Neural crest cell (in vitro differentiated cells): ENCODE measurements at regions not wholly inside any gene's neighbourhood (a gene's known extent, or its start where the extent isn't known, plus 50 kb on each side); places are given as distances from the start of the nearest gene placed in this dataset.
"Not testable (repeated sequence)": the region's sequence is repeated elsewhere in the genome, so short reads cannot be mapped to it uniquely, and the experiment has no call there.

Experiments
- DNase-seq: peaks from one replicate; pipeline ENCODE4 v3.0.0; 2021; ENCODE audit warnings: low read depth, mixed read lengths, low spot score
- H3K27ac Mint-ChIP-seq: one replicate; pipeline ENCODE4 v1.8.0; 2021; ENCODE audit warnings: mild to moderate bottlenecking, mixed read lengths; ENCODE audit not compliant: unreplicated experiment
- H3K27me3 Mint-ChIP-seq: 2 replicates; pipeline ENCODE4 v1.8.0; 2021; ENCODE audit warnings: low read depth, mild to moderate bottlenecking, mixed read lengths
- H3K36me3 Mint-ChIP-seq: 2 replicates; pipeline ENCODE4 v1.8.0; 2021; ENCODE audit warnings: low read depth, mild to moderate bottlenecking, mixed read lengths
- H3K4me1 Mint-ChIP-seq: 2 replicates; pipeline ENCODE4 v1.8.0; 2021; ENCODE audit warnings: mixed read lengths
- H3K4me3 Mint-ChIP-seq: one replicate; pipeline ENCODE4 v1.8.0; 2021; ENCODE audit warnings: mild to moderate bottlenecking, mixed read lengths
- H3K9me3 Mint-ChIP-seq: 2 replicates; pipeline ENCODE4 v1.8.0; 2021; ENCODE audit warnings: mixed read lengths
- CTCF ChIP-seq: fragments of 200-600 bp; sonication (generic); conservative IDR thresholded peaks from 2 replicates; pipeline ENCODE4 v1.5.0; 2021; ENCODE audit warnings: antibody characterized with exemption, mild to moderate bottlenecking

- Mint-ChIP-seq H3K4me1 (no peaks in the 10 kb centered on the region), H3K9me3 (no peaks in the 10 kb centered on the region), H3K4me3 (no peak overlapping the region), H3K36me3 (no peaks in the 10 kb centered on the region), H3K27me3 (no peaks in the 10 kb centered on the region), H3K27ac (no peak overlapping the region)
- no peak for DNase-seq
- no peak for TF ChIP-seq CTCF
Observed at GRCh38 chr20:46785958-46786357, 76.5 kb downstream of the SLC2A10 start.

GRCh38 chr20:46786566-46786965 lies 77.1 kb downstream of the SLC2A10 start:
- no peak for TF ChIP-seq CTCF
- DNase-seq = no peak
- Mint-ChIP-seq H3K4me3 (no peak overlapping the region), H3K9me3 (no peaks in the 10 kb centered on the region), H3K27me3 (no peaks in the 10 kb centered on the region), H3K4me1 (no peaks in the 10 kb centered on the region), H3K27ac (no peak overlapping the region), H3K36me3 (no peaks in the 10 kb centered on the region)

- Mint-ChIP-seq H3K9me3 (no peaks in the 10 kb centered on the region), H3K36me3 (no peaks in the 10 kb centered on the region), H3K4me1 (no peaks in the 10 kb centered on the region), H3K27me3 (peaks cover 4% of the 10 kb centered on the region), H3K27ac (no peak overlapping the region), H3K4me3 (no peak overlapping the region)
- no peak for TF ChIP-seq CTCF
- DNase-seq = no peak
Observed at GRCh38 chr20:46787991-46788762, 78.7 kb downstream of the SLC2A10 start.

- H3K4me3 Mint-ChIP-seq, DNase-seq, H3K27me3 Mint-ChIP-seq, H3K9me3 Mint-ChIP-seq, H3K36me3 Mint-ChIP-seq, H3K4me1 Mint-ChIP-seq, H3K27ac Mint-ChIP-seq: not testable (repeated sequence)
Observed at GRCh38 chr20:46788763-46789091, 79.3 kb downstream of the SLC2A10 start.

GRCh38 chr20:46789339-46790028 lies 80.0 kb downstream of the SLC2A10 start:
- H3K27me3 Mint-ChIP-seq = peaks cover 16% of the 10 kb centered on the region
- TF ChIP-seq CTCF = no peak
- no peak for DNase-seq
- no peak overlapping the region for H3K27ac Mint-ChIP-seq
- no peak overlapping the region for H3K4me3 Mint-ChIP-seq
- H3K4me1 Mint-ChIP-seq = no peaks in the 10 kb centered on the region
- no peaks in the 10 kb centered on the region for H3K9me3 Mint-ChIP-seq
- H3K36me3 Mint-ChIP-seq = no peaks in the 10 kb centered on the region

GRCh38 chr20:46791722-46792416 lies 82.4 kb downstream of the SLC2A10 start:
- H3K9me3 Mint-ChIP-seq = no peaks in the 10 kb centered on the region
- H3K36me3 Mint-ChIP-seq = no peaks in the 10 kb centered on the region

More at GRCh38 chr20:46791722-46792416, 82.4 kb downstream of the SLC2A10 start:
- no peaks in the 10 kb centered on the region for H3K4me1 Mint-ChIP-seq
- no peak overlapping the region for H3K4me3 Mint-ChIP-seq
- peaks cover 22% of the 10 kb centered on the region for H3K27me3 Mint-ChIP-seq
- no peak for DNase-seq
- no peak overlapping the region for H3K27ac Mint-ChIP-seq
- TF ChIP-seq CTCF = no peak
